NB4 (cell line): ENCODE measurements at regions not wholly inside any gene's neighbourhood (a gene's known extent, or its start where the extent isn't known, plus 50 kb on each side); places are given as distances from the start of the nearest gene placed in this dataset.

Experiments
- DNase-seq: peaks from one replicate; pipeline ENCODE4 v3.0.0; 2010; ENCODE audit warnings: low read depth
- H3K4me3 ChIP-seq: one replicate; pipeline ENCODE4 v1.5.1; 2011; ENCODE audit warnings: mild to moderate bottlenecking, low read depth, low read length, moderate library complexity
- CTCF ChIP-seq: IDR thresholded peaks from one replicate; pipeline ENCODE4 v1.5.1; 2012; ENCODE audit warnings: low read depth, low read length
- MAX ChIP-seq: IDR thresholded peaks from 2 replicates; pipeline ENCODE4 v1.6.1; 2011; ENCODE audit warnings: low read depth, low read length
- MYC ChIP-seq: IDR thresholded peaks from 2 replicates; pipeline ENCODE4 v1.6.1; 2011; ENCODE audit warnings: low read depth, low read length
- POLR2A ChIP-seq: IDR thresholded peaks from 2 replicates; pipeline ENCODE4 v1.6.1; 2011; ENCODE audit warnings: mild to moderate bottlenecking; ENCODE audit not compliant: insufficient read length; ENCODE audit errors: extremely low read depth

GRCh38 chr4:26217481-26217880 lies 103.3 kb upstream of the RBPJ start:
- no peak overlapping the region for H3K4me3 ChIP-seq
- no peak for DNase-seq
- no peak for TF ChIP-seq POLR2A
- no peak for TF ChIP-seq MYC
- no peak for TF ChIP-seq CTCF
- TF ChIP-seq MAX, result no peak

- DNase-seq, result peak; percentile 74
- TF ChIP-seq CTCF (no peak), MAX (no peak), POLR2A (no peak), MYC (no peak)
- H3K4me3 ChIP-seq, result no peak overlapping the region
Measured at GRCh38 chr4:26217961-26218676, 102.7 kb upstream of the RBPJ start.

- no peak overlapping the region for H3K4me3 ChIP-seq
- TF ChIP-seq MAX, result no peak
- no peak for TF ChIP-seq POLR2A
- no peak; the same call in 1 of the 2 replicates for TF ChIP-seq MYC
- TF ChIP-seq CTCF, result no peak
- DNase-seq, result peak; percentile 73
Measured at GRCh38 chr4:26218677-26219605, 101.9 kb upstream of the RBPJ start.

- no peak for DNase-seq
- no peak overlapping the region for H3K4me3 ChIP-seq
- TF ChIP-seq MAX (no peak), POLR2A (no peak), CTCF (no peak), MYC (no peak)
Measured at GRCh38 chr4:26220696-26221095, 100.1 kb upstream of the RBPJ start.

- no peak for TF ChIP-seq CTCF
- TF ChIP-seq POLR2A, result no peak
- TF ChIP-seq MYC, result no peak
- no peak for TF ChIP-seq MAX
- DNase-seq, result no peak
- H3K4me3 ChIP-seq, result no peak overlapping the region
Measured at GRCh38 chr4:26223155-26223554, 97.7 kb upstream of the RBPJ start.
